Motor neuron (in vitro differentiated cells): ENCODE measurements at regions not wholly inside any gene's neighbourhood (a gene's known extent, or its start where the extent isn't known, plus 50 kb on each side); places are given as distances from the start of the nearest gene placed in this dataset.
A peak's percentile ranks its signal among the peaks of the same experiment; 100 is the strongest.

Source experiments
- ATAC-seq, 8 experiments: fragments of 200-7000 bp; cut with Tn5 transposase; replicated peaks in 6 of 8; 2 replicates each; pipeline ENCODE4 v1.8.0; 2021; ENCODE audit warnings: mild to moderate bottlenecking in 8 of 8, moderate library complexity in 8 of 8
- H3K27ac ChIP-seq, 2 donors: fragments of 250-450 bp; sonication (Bioruptor Pico); 2 replicates each; pipeline ENCODE4 v1.9.0; 2021; ENCODE audit warnings: antibody characterized with exemption in 2 of 2, mild to moderate bottlenecking in 2 of 2, moderate library complexity in 1 of 2
- H3K4me1 ChIP-seq, 2 donors: fragments of 250-450 bp; sonication (Bioruptor Pico); replicated peaks in 1 of 2; 2 replicates each; pipeline ENCODE4 v1.6.1; 2021; ENCODE audit warnings: antibody characterized with exemption in 2 of 2, mild to moderate bottlenecking in 2 of 2, moderate library complexity in 1 of 2
- H3K4me3 ChIP-seq, 5 donors: fragments of 250-450 bp; sonication (Bioruptor Pico); 2 replicates each; pipeline ENCODE4 v1.9.0; 2021; ENCODE audit warnings: antibody characterized with exemption in 5 of 5, mild to moderate bottlenecking in 5 of 5, moderate library complexity in 4 of 5
- WGBS, 10 experiments: fragments of 450-650 bp; shearing (Covaris generic); methylation state at CpG; one replicate each; pipeline ENCODE4 v1.0.0; 2022; 5-methylcytosine and 5-hydroxymethylcytosine counted together
- in situ Hi-C, 9 experiments: fragments of 400-800 bp; cut with MboI; loops; one replicate each; pipeline ENCODE4 v1.15.0; 2021; ENCODE audit warnings: low sequenced_read_pairs in 9 of 9, low pct_unique_long_range_greater_than_20kb in 2 of 9; ENCODE audit not compliant: unreplicated experiment in 9 of 9

DNA sequence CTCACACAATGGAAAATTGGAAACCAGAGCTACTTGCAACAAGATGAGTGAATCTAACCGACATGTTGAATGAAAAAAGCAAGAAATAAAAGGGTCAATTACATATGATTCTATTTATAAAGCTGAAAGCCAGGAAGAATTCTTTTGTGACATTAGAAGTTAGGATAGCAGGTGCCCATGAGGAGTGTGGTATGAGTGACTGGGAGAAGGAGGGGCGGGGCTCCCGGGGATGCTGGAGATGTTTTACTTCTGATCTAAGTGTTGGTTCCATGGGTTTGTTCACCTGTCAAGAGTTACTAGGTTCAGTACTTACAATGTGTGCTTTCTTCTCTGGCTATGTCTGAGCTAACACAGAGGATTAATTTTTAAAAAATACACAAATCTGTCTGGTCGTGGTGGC, 60.8 kb downstream of the NSMCE3 start:
- peaks cover 14 to 16% of the 10 kb centered on the region in 2 donors for H3K4me1 ChIP-seq
- in situ Hi-C loops, result no loop called here
- ATAC-seq, result peak in 1 of 8 experiments; percentile 7
- 17 to 100% (median 77%) methylated on average over 1 to 3 of the region's 4 CpGs; no CpG with 5 or more reads in 3 of the 10 experiments for WGBS, 10 experiments
- H3K27ac ChIP-seq, result no peak overlapping the region
- no peak overlapping the region for H3K4me3 ChIP-seq

DNA sequence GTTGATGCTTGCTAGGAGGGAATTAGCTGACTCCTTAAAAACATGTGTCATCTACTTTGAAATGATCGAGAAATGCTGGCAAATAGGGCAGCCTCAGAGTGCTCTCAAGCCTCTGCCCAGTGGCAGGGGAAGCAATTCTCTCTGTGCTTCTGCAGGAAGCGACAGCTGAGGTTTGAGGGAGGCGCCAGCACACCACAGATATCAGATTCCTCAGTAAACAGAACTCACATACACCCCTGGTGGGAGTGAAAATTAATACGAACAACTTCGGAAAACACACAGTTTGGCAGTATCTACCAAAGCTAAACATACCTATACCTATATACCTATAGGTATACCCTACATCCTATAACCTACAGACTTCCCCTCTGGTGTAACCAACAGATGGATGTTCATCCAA, 61.3 kb downstream of the NSMCE3 start:
- Histone ChIP-seq H3K4me3 (no peak overlapping the region), H3K27ac (no peak overlapping the region), H3K4me1 (peaks cover 18% of the 10 kb centered on the region in 2 donors)
- in situ Hi-C loops, result no loop called here
- 0 to 100% (median 61%) methylated on average over 1 to 5 of the region's 5 CpGs; no CpG with 5 or more reads in 2 of the 10 experiments for WGBS, 10 experiments
- ATAC-seq, result peak; percentile 46 to 94 (median 66)

DNA sequence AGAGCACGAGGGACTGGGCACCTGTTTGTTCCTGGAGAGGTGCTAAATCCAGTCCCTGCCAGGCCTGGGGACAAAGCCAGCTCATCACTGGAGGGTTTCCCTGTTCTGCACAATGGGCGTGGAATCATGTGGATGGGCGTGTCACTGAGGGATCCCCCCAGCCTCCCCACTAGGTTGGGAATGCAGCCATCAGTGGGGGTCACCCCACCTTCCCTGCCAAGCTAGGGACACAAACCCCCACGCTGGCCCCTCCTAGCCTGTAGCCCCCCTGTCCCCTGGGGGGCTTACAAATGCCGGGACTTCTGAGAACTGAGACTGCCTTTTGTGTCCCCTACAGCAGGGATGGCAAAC, 61.9 kb downstream of the NSMCE3 start:
- no peak for ATAC-seq
- Histone ChIP-seq H3K4me1 (peaks cover 18 to 22% of the 10 kb centered on the region in 2 donors), H3K27ac (no peak overlapping the region), H3K4me3 (no peak overlapping the region)
- 40 to 83% methylated on average over 1 of the region's 5 CpGs; no CpG with 5 or more reads in 8 of the 10 experiments for WGBS, 10 experiments
- in situ Hi-C loops, result no loop called here

DNA sequence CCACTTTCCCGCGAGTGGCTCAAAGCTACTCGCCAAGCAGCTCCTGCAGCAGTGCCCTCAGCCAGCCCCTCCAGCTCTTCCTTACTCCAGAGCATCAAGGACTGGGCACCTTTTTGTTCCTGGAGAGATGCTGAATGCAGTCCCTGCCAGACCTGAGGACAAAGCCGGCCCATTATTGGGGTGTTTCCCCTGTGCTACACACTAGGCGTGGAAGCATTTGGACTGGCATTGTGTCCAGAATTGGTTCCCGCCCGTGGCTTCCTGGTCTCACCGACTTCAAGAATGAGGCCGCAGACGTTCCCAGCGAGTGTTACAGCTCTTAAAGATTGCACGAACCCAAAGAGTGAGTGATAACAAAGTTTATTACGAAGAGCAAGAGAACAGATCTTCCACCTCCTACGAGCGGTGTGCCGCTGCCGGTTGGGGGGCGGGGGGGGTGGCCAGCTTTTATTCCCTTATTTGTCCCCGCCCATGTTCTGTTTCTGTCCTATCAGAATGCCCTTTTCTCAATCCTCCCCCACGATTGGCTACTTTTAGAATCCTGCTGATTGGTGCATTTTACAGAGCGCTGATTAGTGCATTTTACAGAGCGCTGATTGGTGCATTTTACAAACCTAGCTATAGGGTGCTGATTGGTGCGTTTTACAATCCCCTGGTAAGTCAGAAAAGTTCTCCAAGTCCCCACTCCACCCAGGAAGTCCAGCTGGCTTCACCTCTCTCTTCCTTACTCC, 62.4 kb downstream of the NSMCE3 start:
- WGBS, 10 experiments, result 56 to 100% (median 88%) methylated on average over 1 to 11 of the region's 23 CpGs; no CpG with 5 or more reads in 1 of the 10 experiments
- no peak for ATAC-seq
- no peak overlapping the region for H3K4me3 ChIP-seq
- no peak overlapping the region for H3K27ac ChIP-seq
- in situ Hi-C loops, result no loop called here
- peaks cover 18 to 22% of the 10 kb centered on the region in 2 donors for H3K4me1 ChIP-seq

DNA sequence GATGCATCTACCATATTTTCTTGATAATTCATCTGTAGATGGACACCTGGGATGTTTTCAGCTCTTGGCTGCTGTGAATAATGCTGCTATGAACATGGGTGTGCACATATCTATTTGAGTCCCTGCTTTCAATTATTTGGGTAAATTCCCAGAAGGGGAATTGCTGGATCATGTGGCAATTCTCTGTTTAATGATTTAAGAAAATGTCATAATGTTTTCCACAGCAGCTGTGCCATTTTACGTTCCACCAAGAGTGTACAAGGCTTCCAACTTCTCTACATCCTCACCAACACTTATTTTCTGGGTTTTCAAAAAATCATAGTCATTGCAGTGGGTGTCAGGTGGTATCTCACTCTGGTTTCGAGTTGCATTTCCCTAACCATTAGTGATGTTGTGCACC, 64.4 kb downstream of the NSMCE3 start:
- no peak overlapping the region for H3K27ac ChIP-seq
- in situ Hi-C loops, result no loop called here
- no peak for ATAC-seq
- 0 to 100% (median 50%) methylated on average over 1 to 2 of the region's 2 CpGs; no CpG with 5 or more reads in 1 of the 10 experiments for WGBS, 10 experiments
- H3K4me1 ChIP-seq, result peaks cover 18 to 22% of the 10 kb centered on the region in 2 donors
- no peak overlapping the region for H3K4me3 ChIP-seq

DNA sequence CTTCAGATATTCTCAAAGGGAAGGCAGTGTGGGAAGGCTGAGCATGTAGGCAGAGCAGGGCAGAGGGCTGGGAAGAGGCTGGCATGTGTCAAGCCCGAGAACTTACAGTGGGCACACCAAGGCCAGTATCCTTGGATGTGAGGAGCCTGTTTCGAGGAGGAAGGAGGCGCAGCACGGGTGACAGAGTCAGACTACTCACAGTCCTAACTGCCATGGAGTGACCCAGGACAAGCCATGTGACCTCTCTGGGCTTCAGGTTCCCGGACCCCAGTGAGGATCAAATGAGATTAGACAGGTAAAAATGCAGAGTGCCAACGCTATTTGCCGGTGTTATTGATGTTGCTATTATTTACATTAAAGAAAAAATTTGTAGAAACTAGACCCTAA, 65.3 kb downstream of the NSMCE3 start:
- Histone ChIP-seq H3K4me3 (no peak overlapping the region), H3K27ac (no peak overlapping the region), H3K4me1 (peaks cover 18 to 23% of the 10 kb centered on the region in 2 donors)
- 17 to 91% (median 70%) methylated on average over 2 to 7 of the region's 7 CpGs; no CpG with 5 or more reads in 2 of the 10 experiments for WGBS, 10 experiments
- in situ Hi-C loops, result no loop called here
- no peak for ATAC-seq

DNA sequence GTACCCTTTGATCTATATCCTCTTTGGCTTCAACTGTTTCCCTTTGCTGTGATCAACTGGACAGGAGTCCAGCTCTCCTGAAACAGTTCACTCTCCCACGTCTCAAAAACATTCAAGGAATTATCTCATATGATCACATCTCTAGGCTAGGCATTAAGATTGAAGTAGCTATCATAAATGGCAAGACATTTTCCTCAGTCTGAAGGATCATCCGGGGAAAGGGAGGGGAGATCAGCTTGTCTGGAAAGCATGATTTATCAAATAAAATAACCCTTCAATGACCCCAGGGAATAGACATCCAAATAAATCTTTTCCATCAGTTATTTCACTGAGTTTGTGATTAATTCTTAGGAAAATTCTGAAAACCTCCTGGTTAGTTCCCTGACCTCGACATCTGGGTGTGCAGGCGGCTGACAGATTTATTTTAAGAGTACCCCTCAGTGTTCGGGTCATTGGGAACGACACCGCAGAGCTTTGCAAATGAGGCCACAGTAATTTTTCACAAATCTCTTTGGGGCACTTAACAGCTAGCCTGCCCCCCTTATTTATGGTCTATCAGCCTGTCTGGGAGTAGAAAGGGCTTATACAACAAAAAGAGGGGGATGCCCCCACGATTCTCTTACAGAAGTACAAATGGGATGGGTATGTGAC, 65.8 kb downstream of the NSMCE3 start:
- in situ Hi-C loops, result no loop called here
- Histone ChIP-seq H3K4me1 (peaks cover 22 to 28% of the 10 kb centered on the region in 2 donors), H3K27ac (no peak overlapping the region), H3K4me3 (no peak overlapping the region)
- ATAC-seq, result peak in 6 of 8 experiments; percentile 17 to 90 (median 82)
- 0 to 60% (median 11%) methylated on average over 2 to 7 of the region's 8 CpGs; no CpG with 5 or more reads in 1 of the 10 experiments for WGBS, 10 experiments

DNA sequence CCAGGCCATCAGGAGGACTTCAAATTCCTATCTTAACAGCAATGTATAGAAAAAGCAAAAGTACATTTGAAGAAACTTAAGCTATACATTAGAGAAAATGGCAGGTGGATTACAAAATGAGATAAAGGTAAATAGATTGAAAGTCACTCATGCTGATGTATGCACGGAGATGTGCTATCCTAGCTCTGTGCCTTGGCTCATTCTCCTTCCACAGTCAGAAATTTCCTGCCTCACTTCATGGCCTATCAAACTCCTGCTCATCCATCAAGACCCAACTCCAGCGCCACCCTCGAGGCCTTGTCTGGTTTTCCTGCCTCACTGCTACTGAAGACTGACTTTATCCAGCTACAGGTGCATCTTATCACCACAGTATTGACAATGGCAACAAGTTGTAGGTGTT, 72.9 kb downstream of the NSMCE3 start:
- peaks cover 21 to 31% of the 10 kb centered on the region in 2 donors for H3K4me1 ChIP-seq
- H3K27ac ChIP-seq, result no peak overlapping the region
- H3K4me3 ChIP-seq, result no peak overlapping the region
- ATAC-seq, result peak in 6 of 8 experiments; percentile 7 to 66 (median 42)
- in situ Hi-C loops, result no loop called here
- WGBS, 10 experiments, result 0 to 57% (median 54%) methylated on average over 1 to 3 of the region's 3 CpGs; no CpG with 5 or more reads in 5 of the 10 experiments

DNA sequence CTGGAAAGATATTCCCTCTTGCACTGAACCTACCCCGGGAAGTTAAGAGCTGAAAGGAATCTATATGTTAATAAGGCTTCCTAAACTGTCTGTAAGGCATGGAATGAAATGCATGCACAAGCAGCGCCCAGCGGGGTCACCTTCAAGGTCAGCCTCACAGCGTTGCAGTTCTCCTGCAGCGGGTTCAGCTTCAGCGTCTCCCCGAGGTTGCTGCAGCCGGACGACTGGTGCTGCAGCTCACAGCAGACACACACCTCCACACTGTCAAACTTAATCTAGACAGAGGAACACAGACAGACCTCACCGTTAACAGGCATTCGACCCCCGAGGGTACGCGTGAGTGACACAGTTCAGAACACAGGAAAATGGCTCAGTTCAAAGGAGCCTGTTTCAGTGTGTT, 73.3 kb downstream of the NSMCE3 start:
- peak; percentile 35 to 95 (median 82) for ATAC-seq
- H3K4me1 ChIP-seq, result peaks cover 21 to 31% of the 10 kb centered on the region in 2 donors
- in situ Hi-C loops, result no loop called here
- WGBS, 10 experiments, result 0 to 23% (median 6%) methylated on average over 2 to 8 of the region's 14 CpGs; no CpG with 5 or more reads in 5 of the 10 experiments
- H3K27ac ChIP-seq, result peak overlapping the region; percentile 27 to 32
- peak overlapping the region in 1 of 5 donors; percentile 6 for H3K4me3 ChIP-seq

DNA sequence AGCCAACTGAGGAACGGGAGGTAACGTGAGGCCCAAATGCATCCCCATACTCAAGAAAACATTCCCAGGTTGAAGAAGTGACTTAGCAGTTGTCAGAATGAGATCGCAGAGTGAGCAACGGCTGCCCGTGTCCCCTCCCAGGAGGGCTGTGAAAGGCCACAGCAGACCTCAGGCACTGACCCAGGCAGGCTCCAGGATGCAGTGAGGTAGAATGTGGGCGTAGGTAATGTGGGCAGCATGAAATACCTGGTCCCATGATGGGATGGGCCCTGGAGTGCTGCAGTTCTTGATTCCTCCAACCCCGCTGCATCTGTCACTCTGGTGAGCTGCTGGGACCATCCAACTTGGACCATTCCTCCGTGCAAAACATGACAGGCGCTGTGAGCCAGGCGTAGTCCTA, 74.8 kb downstream of the NSMCE3 start:
- WGBS, 10 experiments, result 43 to 100% (median 86%) methylated on average over 1 to 6 of the region's 10 CpGs; no CpG with 5 or more reads in 4 of the 10 experiments
- Histone ChIP-seq H3K4me1 (peaks cover 21 to 31% of the 10 kb centered on the region in 2 donors), H3K27ac (no peak overlapping the region), H3K4me3 (no peak overlapping the region)
- no peak for ATAC-seq
- in situ Hi-C loops, result no loop called here

DNA sequence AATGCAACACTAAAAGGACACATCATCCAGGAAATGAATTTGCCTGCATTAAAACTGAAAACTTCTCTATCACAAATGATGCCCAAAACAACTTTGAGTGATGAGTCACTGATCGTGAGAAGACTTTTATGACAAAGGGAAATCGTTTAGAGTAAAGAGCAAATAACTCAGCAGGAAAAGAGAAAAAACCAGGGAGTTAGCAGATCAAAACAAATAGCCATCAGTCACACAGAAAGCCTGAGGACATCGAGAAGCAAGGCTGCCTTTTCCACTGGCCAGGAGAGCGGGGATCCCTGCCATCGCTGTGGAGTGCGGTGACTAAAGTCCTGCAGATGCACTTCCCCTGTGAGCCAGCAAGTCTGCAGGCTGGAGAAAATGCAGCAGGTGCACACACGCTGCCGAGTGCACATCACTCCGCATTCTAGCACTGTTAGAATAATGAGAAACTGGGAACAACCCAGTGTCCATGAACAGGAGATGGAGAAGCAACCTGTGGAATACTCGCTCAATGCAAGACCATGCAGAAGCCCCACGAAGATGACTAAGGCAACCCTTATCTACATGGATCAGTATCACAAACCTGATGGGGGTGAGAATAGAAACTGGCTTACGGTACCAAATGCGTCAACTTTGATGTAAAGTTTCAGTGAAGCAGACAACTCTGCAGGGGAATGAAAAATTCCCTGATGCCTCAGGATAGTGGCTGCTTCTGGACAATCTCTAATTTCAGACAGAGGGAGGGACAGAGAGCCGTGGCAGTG, 86.4 kb downstream of the NSMCE3 start:
- peak in 6 of 8 experiments; percentile 26 to 84 (median 76) for ATAC-seq
- 5 to 100% (median 43%) methylated on average over 1 to 14 of the region's 14 CpGs for WGBS, 10 experiments
- in situ Hi-C loops, result no loop called here
- peaks cover 3 to 6% of the 10 kb centered on the region in 2 donors for H3K4me1 ChIP-seq
- no peak overlapping the region for H3K27ac ChIP-seq
- no peak overlapping the region for H3K4me3 ChIP-seq

DNA sequence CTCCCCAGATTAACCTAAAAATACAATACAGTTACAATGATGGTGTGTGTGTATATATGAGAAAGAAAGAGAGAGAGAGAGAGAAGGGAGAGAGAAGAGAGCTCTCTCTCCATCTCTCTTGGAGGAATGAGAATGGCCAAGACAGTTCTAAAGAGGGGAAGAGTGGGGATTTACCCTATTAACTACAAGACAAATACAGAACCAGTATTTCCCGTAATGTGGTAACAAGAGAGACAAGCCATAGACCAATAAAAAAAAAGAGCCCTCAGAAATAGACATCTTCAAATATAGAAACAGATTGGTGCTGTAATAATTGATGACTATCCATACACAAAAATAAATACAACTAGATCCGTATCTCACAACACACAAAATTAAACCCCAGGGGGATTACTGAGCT, 87.0 kb downstream of the NSMCE3 start:
- in situ Hi-C loops, result no loop called here
- Histone ChIP-seq H3K27ac (no peak overlapping the region), H3K4me3 (no peak overlapping the region), H3K4me1 (peaks cover 3 to 6% of the 10 kb centered on the region in 2 donors)
- no peak for ATAC-seq
- WGBS, 10 experiments, result 3 to 100% (median 83%) methylated on average over 1 to 2 of the region's 2 CpGs; no CpG with 5 or more reads in 1 of the 10 experiments
